GM18511 (cell line): ENCODE measurements at regions not wholly inside any gene's neighbourhood (a gene's known extent, or its start where the extent isn't known, plus 50 kb on each side); places are given as distances from the start of the nearest gene placed in this dataset.
"Not testable (repeated sequence)": the region's sequence is repeated elsewhere in the genome, so short reads cannot be mapped to it uniquely, and the experiment has no call there.

Experiments
- ATAC-seq: cut with Tn5 transposase; IDR thresholded peaks from one replicate; pipeline ENCODE4 v1.9.1; 2021; ENCODE audit warnings: mild to moderate bottlenecking, moderate library complexity; ENCODE audit not compliant: unreplicated experiment

- no peak for ATAC-seq
Measured at GRCh38 chr6:79394690-79395089, 142.5 kb downstream of the LCA5 start.

GRCh38 chr6:79392094-79392493, 145.1 kb downstream of the LCA5 start:
- ATAC-seq = no peak

- ATAC-seq = no peak
Measured at GRCh38 chr6:79391480-79391879, 145.8 kb downstream of the LCA5 start.

GRCh38 chr6:79385893-79386292, 151.3 kb downstream of the LCA5 start:
- no peak for ATAC-seq

- no peak for ATAC-seq
Measured at GRCh38 chr6:79385333-79385732, 150.9 kb upstream of the HMGN3 start.

GRCh38 chr6:79384845-79385244, 150.4 kb upstream of the HMGN3 start:
- ATAC-seq = no peak

- no peak for ATAC-seq
Measured at GRCh38 chr6:79378957-79379356, 144.5 kb upstream of the HMGN3 start.

- ATAC-seq = peak; percentile 65
Measured at GRCh38 chr6:79377888-79378348, 143.4 kb upstream of the HMGN3 start.

GRCh38 chr6:79377047-79377446, 142.6 kb upstream of the HMGN3 start:
- ATAC-seq = no peak

- no peak for ATAC-seq
Measured at GRCh38 chr6:79375635-79376337, 141.3 kb upstream of the HMGN3 start.

GRCh38 chr6:79374308-79374707, 139.8 kb upstream of the HMGN3 start:
- ATAC-seq = no peak

GRCh38 chr6:79373880-79374279, 139.4 kb upstream of the HMGN3 start:
- no peak for ATAC-seq

- ATAC-seq = no peak
Measured at GRCh38 chr6:79373246-79373645, 138.8 kb upstream of the HMGN3 start.

- no peak for ATAC-seq
Measured at GRCh38 chr6:79372757-79373156, 138.3 kb upstream of the HMGN3 start.

GRCh38 chr6:79369026-79369425, 134.5 kb upstream of the HMGN3 start:
- ATAC-seq = no peak

GRCh38 chr6:79363441-79363840, 129.0 kb upstream of the HMGN3 start:
- ATAC-seq = not testable (repeated sequence)

GRCh38 chr6:79361074-79361473, 126.6 kb upstream of the HMGN3 start:
- not testable (repeated sequence) for ATAC-seq

GRCh38 chr6:79353226-79353625, 118.7 kb upstream of the HMGN3 start:
- no peak for ATAC-seq

GRCh38 chr6:79338493-79338892, 104.0 kb upstream of the HMGN3 start:
- no peak for ATAC-seq

- ATAC-seq = peak; percentile 95
Measured at GRCh38 chr6:79335133-79335674, 100.7 kb upstream of the HMGN3 start.

- peak; percentile 19 for ATAC-seq
Measured at GRCh38 chr6:79334674-79335073, 100.2 kb upstream of the HMGN3 start.

GRCh38 chr6:79330704-79331103, 96.2 kb upstream of the HMGN3 start:
- no peak for ATAC-seq

- no peak for ATAC-seq
Measured at GRCh38 chr6:79313254-79313653, 78.8 kb upstream of the HMGN3 start.
